ENCODE measurements at regions not wholly inside any gene's neighbourhood (a gene's known extent, or its start where the extent isn't known, plus 50 kb on each side); places are given as distances from the start of the nearest gene placed in this dataset.

GRCh38 chr1:99370476-99370875, 106.2 kb downstream of the PLPPR4 start:
- TF ChIP-seq SIN3A (IDR thresholded peaks at IDR 0.05; ENCODE audit: borderline replicate concordance, insufficient read depth, low read length) (no peak), POLR2AphosphoS5 (IDR thresholded peaks at IDR 0.05; ENCODE audit: low read depth, low read length) (no peak), REST (IDR thresholded peaks at IDR 0.05; ENCODE audit: insufficient read depth in 1 of 2, low read depth in 2 of 2, low read length in 2 of 2) (no peak), FOXP2 (optimal IDR thresholded peaks at IDR 0.05; ENCODE audit: borderline replicate concordance, extremely low read depth, extremely low read length, insufficient read depth) (no peak), TAF1 (IDR thresholded peaks at IDR 0.05; ENCODE audit: borderline replicate concordance, insufficient read depth, low read length) (no peak)

- TF ChIP-seq REST (IDR thresholded peaks at IDR 0.05; ENCODE audit: insufficient read depth in 1 of 2, low read depth in 2 of 2, low read length in 2 of 2) (no peak), SIN3A (IDR thresholded peaks at IDR 0.05; ENCODE audit: borderline replicate concordance, insufficient read depth, low read length) (no peak), TAF1 (IDR thresholded peaks at IDR 0.05; ENCODE audit: borderline replicate concordance, insufficient read depth, low read length) (no peak), FOXP2 (optimal IDR thresholded peaks at IDR 0.05; ENCODE audit: borderline replicate concordance, extremely low read depth, extremely low read length, insufficient read depth) (no peak), POLR2AphosphoS5 (IDR thresholded peaks at IDR 0.05; ENCODE audit: low read depth, low read length) (no peak)
Measured at GRCh38 chr1:99371413-99371812, 107.1 kb downstream of the PLPPR4 start.

GRCh38 chr1:99374109-99374508, 109.8 kb downstream of the PLPPR4 start:
- no peak for TF ChIP-seq REST (IDR thresholded peaks at IDR 0.05; ENCODE audit: insufficient read depth in 1 of 2, low read depth in 2 of 2, low read length in 2 of 2)
- TF ChIP-seq FOXP2 (optimal IDR thresholded peaks at IDR 0.05; ENCODE audit: borderline replicate concordance, extremely low read depth, extremely low read length, insufficient read depth) = no peak
- TF ChIP-seq TAF1 (IDR thresholded peaks at IDR 0.05; ENCODE audit: borderline replicate concordance, insufficient read depth, low read length) = no peak
- no peak for TF ChIP-seq POLR2AphosphoS5 (IDR thresholded peaks at IDR 0.05; ENCODE audit: low read depth, low read length)
- no peak for TF ChIP-seq SIN3A (IDR thresholded peaks at IDR 0.05; ENCODE audit: borderline replicate concordance, insufficient read depth, low read length)

GRCh38 chr1:99384021-99384420, 119.7 kb downstream of the PLPPR4 start:
- no peak for TF ChIP-seq FOXP2 (optimal IDR thresholded peaks at IDR 0.05; ENCODE audit: borderline replicate concordance, extremely low read depth, extremely low read length, insufficient read depth)
- no peak for TF ChIP-seq SIN3A (IDR thresholded peaks at IDR 0.05; ENCODE audit: borderline replicate concordance, insufficient read depth, low read length)

- no peak for TF ChIP-seq TAF1 (IDR thresholded peaks at IDR 0.05; ENCODE audit: borderline replicate concordance, insufficient read depth, low read length)
- no peak for TF ChIP-seq FOXP2 (optimal IDR thresholded peaks at IDR 0.05; ENCODE audit: borderline replicate concordance, extremely low read depth, extremely low read length, insufficient read depth)
- no peak for TF ChIP-seq SIN3A (IDR thresholded peaks at IDR 0.05; ENCODE audit: borderline replicate concordance, insufficient read depth, low read length)
- no peak for TF ChIP-seq REST (IDR thresholded peaks at IDR 0.05; ENCODE audit: insufficient read depth in 1 of 2, low read depth in 2 of 2, low read length in 2 of 2)
- TF ChIP-seq POLR2AphosphoS5 (IDR thresholded peaks at IDR 0.05; ENCODE audit: low read depth, low read length) = no peak
Measured at GRCh38 chr1:99385852-99386251, 121.6 kb downstream of the PLPPR4 start.
